GM12878 (cell line): ENCODE measurements at regions not wholly inside any gene's neighbourhood (a gene's known extent, or its start where the extent isn't known, plus 50 kb on each side); places are given as distances from the start of the nearest gene placed in this dataset.

ENCODE experiments used
- MXI1 ChIP-seq: fragments of 150-350 bp; IDR thresholded peaks from 2 replicates; pipeline ENCODE4 v1.6.1; 2011; ENCODE audit warnings: low read depth, mild to moderate bottlenecking, inconsistent platforms, low read length, improper control_type of control experiment
- POLR2AphosphoS5 ChIP-seq: IDR thresholded peaks from 2 replicates; pipeline ENCODE4 v1.6.1; 2011; ENCODE audit warnings: mild to moderate bottlenecking, low read length, inconsistent platforms

DNA sequence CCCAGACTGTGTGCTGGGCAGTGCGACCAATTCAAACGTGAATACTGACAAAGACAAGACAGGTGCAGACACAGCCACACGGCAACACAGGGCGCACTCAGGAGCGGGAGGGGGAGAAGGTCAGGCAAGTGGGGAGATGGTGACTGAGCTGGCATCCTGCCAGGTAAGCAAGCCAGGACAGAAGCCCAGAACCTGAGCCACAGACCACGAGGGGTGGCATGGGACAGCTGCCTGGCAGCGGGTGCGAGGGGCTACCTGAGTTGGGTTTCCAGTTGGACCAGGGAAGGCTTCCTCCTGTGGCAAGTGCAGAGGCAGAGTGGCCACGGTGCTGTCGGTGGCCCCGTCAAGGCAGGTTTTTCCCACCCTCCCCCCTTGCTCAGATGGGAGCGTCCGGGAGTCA, 215.2 kb upstream of the ARID1B start:
- TF ChIP-seq POLR2AphosphoS5, result no peak
- no peak for TF ChIP-seq MXI1
